ENCODE measurements at regions not wholly inside any gene's neighbourhood (a gene's known extent, or its start where the extent isn't known, plus 50 kb on each side); places are given as distances from the start of the nearest gene placed in this dataset.

DNA sequence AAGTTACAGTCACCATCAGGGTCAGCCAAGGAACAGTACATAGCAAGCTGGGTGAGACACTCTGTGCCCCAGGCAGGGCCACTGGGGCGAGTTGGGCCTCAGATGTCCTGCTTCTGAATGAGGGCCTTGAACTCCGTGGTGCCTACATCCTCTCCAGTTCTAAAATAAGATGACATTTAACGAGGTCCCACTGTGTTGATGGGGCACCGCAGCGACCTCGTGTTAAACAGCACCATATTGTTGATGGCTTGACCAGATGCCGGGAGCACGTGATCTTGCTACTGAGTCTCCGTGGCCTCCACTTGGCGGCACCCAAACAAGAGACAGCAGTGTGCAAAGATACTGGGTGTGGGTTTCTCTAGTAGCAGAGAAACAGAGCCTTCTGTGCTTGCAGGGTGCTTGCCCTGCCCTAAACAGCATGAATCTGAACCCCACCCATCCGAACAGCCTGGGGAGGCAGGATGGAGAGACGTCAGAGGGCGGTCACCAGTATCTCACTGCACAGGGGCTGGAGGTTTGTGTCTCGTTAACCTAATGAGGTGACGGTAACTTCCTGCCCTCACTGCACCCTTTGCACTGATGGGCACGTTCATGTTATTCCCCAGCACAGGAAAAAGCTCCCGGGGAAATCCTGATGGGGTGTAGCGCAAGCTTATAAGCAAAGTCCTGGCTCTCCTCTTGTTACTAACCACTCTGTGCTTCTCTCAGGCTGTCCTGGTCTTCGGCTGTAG, 324.4 kb downstream of the AJAP1 start:
- Histone ChIP-seq H4K20me1 (ENCODE audit: low read depth) (no peaks in the 10 kb centered on the region), H3K4me3 (no peak overlapping the region), H3K36me3 (no peaks in the 10 kb centered on the region), H3K4me1 (peaks cover 1% of the 10 kb centered on the region), H3K27ac (no peak overlapping the region), H3K4me2 (no peak overlapping the region), H3K9ac (no peak overlapping the region), H3F3A (ENCODE audit: low read depth) (no peaks in the 10 kb centered on the region), H2AFZ (replicated peaks) (no peak overlapping the region), H3K27me3 (no peaks in the 10 kb centered on the region), H3K9me3 (ENCODE audit: low read depth) (no peaks in the 10 kb centered on the region), H3K79me2 (ENCODE audit: low read depth) (no peaks in the 10 kb centered on the region)
- Mint-ChIP-seq H3K4me1 (peaks cover 7% of the 10 kb centered on the region), H3K9me3 (no peaks in the 10 kb centered on the region), H3K27me3 (ENCODE audit: insufficient read depth, low read depth) (peaks cover 13% of the 10 kb centered on the region), H3K4me3 (no peak overlapping the region), H3K27ac (no peak overlapping the region), H3K36me3 (no peaks in the 10 kb centered on the region)
- DNase-seq (ENCODE audit: low spot score): no peak
- no peak for TF ChIP-seq CTCF (IDR thresholded peaks at IDR 0.05)
- TF ChIP-seq EZH2 (IDR thresholded peaks at IDR 0.05): no peak
- TF ChIP-seq EZH2phosphoT487 (IDR thresholded peaks at IDR 0.05): no peak

- Mint-ChIP-seq H3K9me3 (no peaks in the 10 kb centered on the region), H3K4me1 (peaks cover 6% of the 10 kb centered on the region), H3K27ac (no peak overlapping the region), H3K27me3 (ENCODE audit: insufficient read depth, low read depth) (peaks cover 13% of the 10 kb centered on the region), H3K4me3 (no peak overlapping the region), H3K36me3 (no peaks in the 10 kb centered on the region)
- Histone ChIP-seq H3K9me3 (ENCODE audit: low read depth) (no peaks in the 10 kb centered on the region), H3K4me1 (no peaks in the 10 kb centered on the region), H3F3A (ENCODE audit: low read depth) (no peaks in the 10 kb centered on the region), H2AFZ (replicated peaks) (no peak overlapping the region), H3K27me3 (no peaks in the 10 kb centered on the region), H3K79me2 (ENCODE audit: low read depth) (no peaks in the 10 kb centered on the region), H4K20me1 (ENCODE audit: low read depth) (no peaks in the 10 kb centered on the region), H3K9ac (no peak overlapping the region), H3K4me2 (no peak overlapping the region), H3K27ac (no peak overlapping the region), H3K4me3 (no peak overlapping the region), H3K36me3 (no peaks in the 10 kb centered on the region)
- TF ChIP-seq CTCF (IDR thresholded peaks at IDR 0.05) (no peak), EZH2 (IDR thresholded peaks at IDR 0.05) (no peak), EZH2phosphoT487 (IDR thresholded peaks at IDR 0.05) (no peak)
- DNase-seq (ENCODE audit: low spot score): no peak
Observed at GRCh38 chr1:4977701-4978100, 323.3 kb downstream of the AJAP1 start.

DNA sequence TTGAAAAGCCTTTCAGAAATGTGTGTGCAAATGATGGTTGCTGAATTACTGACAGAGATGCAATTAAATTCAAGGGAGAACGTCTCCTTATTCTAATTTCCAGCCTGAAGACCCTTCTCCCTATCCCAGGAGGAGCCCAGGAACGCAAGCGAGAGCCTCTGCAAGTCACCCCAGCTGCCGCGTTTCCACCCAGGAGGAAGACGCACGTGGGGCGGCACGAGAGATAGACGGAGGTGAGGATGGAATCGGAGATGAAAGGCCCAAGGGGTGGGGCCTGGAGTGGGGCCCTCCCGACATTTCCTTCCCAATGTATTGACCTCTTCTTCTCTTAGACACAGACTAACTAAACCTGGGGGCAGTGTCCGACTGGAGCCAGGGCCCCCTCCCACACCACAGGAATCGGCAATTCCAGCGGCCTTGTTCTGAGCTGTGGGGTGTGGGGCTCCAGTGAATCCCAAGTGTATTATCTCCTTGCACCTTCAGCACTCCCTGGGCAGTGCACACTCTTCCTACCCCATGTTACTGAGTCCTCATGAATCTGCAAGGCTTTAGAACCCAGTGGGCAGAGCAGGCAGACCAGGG, 322.5 kb downstream of the AJAP1 start:
- peaks cover 6% of the 10 kb centered on the region for H3K4me1 Mint-ChIP-seq

More for the DNA sequence above, 322.5 kb downstream of the AJAP1 start:
- H3K27me3 ChIP-seq: no peaks in the 10 kb centered on the region
- no peak overlapping the region for H3K9ac ChIP-seq
- Mint-ChIP-seq H3K4me3 (no peak overlapping the region), H3K9me3 (no peaks in the 10 kb centered on the region), H3K27me3 (ENCODE audit: insufficient read depth, low read depth) (peaks cover 13% of the 10 kb centered on the region), H3K27ac (no peak overlapping the region), H3K36me3 (no peaks in the 10 kb centered on the region)
- no peak overlapping the region for H3K27ac ChIP-seq
- no peaks in the 10 kb centered on the region for H4K20me1 ChIP-seq (ENCODE audit: low read depth)
- H3F3A ChIP-seq (ENCODE audit: low read depth): no peaks in the 10 kb centered on the region
- DNase-seq (ENCODE audit: low spot score): no peak
- H3K4me1 ChIP-seq: no peaks in the 10 kb centered on the region
- H3K4me3 ChIP-seq: no peak overlapping the region
- H3K36me3 ChIP-seq: no peaks in the 10 kb centered on the region
- no peaks in the 10 kb centered on the region for H3K9me3 ChIP-seq (ENCODE audit: low read depth)
- no peak overlapping the region for H3K4me2 ChIP-seq
- H2AFZ ChIP-seq (replicated peaks): no peak overlapping the region
- TF ChIP-seq CTCF (IDR thresholded peaks at IDR 0.05) (no peak), EZH2 (IDR thresholded peaks at IDR 0.05) (no peak), EZH2phosphoT487 (IDR thresholded peaks at IDR 0.05) (no peak)
- no peaks in the 10 kb centered on the region for H3K79me2 ChIP-seq (ENCODE audit: low read depth)

All from neural progenitor cell (in vitro differentiated cells).